Heart left ventricle (tissue), 13 donors: ENCODE measurements at regions not wholly inside any gene's neighbourhood (a gene's known extent, or its start where the extent isn't known, plus 50 kb on each side); places are given as distances from the start of the nearest gene placed in this dataset.

ENCODE experiments used
- POLR2A ChIP-seq, 2 donors: fragments of 450-650 bp; IDR thresholded peaks; one replicate each; pipeline ENCODE4 v1.6.1; 2017; ENCODE audit warnings: antibody characterized with exemption in 2 of 2, mild to moderate bottlenecking in 2 of 2, moderate library complexity in 2 of 2
- TF ChIP-seq, protein P1 (sequence below), 12 donors: fragments of 200-600 bp; sonication (generic) in 4 of 12; IDR thresholded peaks; one replicate each; pipeline versions ENCODE4 v1.5.0 to v1.8.0; 2018 to 2022; ENCODE audit warnings: antibody characterized with exemption in 12 of 12, mild to moderate bottlenecking in 5 of 12
- donor health status: ischemic (EF 13 %, LVEDD 7.1; RV severe dilation, severe dysfunction).
- donor health status: DM: no; HTN: yes; CAD: no.
- donor health status: DM: no; HTN: no; CAD: no.
- donor health status: ischemic (EF 25% LVEDD 6.9; RV normal size, moderate dysfunction).
- donor health status: ischemic (EF 25% LVEDD 5.7; RV mildly dilated, moderate dysfunction).
- donor health status: ischemic (EF 35%, LVEDD 5.7; RV mildly dilated, moderate dysfunction).
- donor health status: nonischemic (EF 11% LVEDD 7.7; RV severe dilation, severe dysfunction).
- donor health status: DM: yes; HTN: yes; CAD: no.
- donor health status: PGD.
- donor health status: ischemic (EF 29% LVEDD 5.4; RV normal size, mild dysfunction).
- donor health status: nonischemic (EF 23%, LVEDD 6.1; RV moderate dilation, normal function).

DNA sequence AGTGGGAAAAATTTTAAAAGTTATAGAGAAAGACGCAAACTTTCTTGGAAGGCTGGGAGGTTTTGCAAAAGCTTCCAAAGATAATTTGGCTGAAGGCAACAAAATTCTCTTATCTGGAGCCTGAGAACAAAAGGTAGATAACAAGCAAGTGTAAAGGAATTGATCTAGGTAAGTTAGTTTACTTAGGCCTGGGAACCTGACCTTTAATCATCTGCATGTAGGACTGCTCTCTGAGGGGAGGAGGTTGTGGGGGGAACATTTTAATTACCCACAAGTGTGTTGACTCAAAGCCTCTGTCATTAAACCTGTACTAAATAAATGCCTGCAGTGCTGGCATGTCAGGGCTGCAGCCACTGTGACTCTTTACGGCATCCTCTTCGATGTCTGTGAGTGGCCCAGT lies 532.3 kb upstream of the SLITRK5 start:
- TF ChIP-seq, protein P1, sequence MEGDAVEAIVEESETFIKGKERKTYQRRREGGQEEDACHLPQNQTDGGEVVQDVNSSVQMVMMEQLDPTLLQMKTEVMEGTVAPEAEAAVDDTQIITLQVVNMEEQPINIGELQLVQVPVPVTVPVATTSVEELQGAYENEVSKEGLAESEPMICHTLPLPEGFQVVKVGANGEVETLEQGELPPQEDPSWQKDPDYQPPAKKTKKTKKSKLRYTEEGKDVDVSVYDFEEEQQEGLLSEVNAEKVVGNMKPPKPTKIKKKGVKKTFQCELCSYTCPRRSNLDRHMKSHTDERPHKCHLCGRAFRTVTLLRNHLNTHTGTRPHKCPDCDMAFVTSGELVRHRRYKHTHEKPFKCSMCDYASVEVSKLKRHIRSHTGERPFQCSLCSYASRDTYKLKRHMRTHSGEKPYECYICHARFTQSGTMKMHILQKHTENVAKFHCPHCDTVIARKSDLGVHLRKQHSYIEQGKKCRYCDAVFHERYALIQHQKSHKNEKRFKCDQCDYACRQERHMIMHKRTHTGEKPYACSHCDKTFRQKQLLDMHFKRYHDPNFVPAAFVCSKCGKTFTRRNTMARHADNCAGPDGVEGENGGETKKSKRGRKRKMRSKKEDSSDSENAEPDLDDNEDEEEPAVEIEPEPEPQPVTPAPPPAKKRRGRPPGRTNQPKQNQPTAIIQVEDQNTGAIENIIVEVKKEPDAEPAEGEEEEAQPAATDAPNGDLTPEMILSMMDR (IDR thresholded peaks at IDR 0.05), result no peak
- no peak for TF ChIP-seq POLR2A (IDR thresholded peaks at IDR 0.05)
